ENCODE measurements at regions not wholly inside any gene's neighbourhood (a gene's known extent, or its start where the extent isn't known, plus 50 kb on each side); places are given as distances from the start of the nearest gene placed in this dataset.

- TF ChIP-seq CTCF (IDR thresholded peaks at IDR 0.05), result no peak
- TF ChIP-seq POLR2AphosphoS5 (IDR thresholded peaks at IDR 0.05), result no peak
- no peak for TF ChIP-seq POLR2A (IDR thresholded peaks at IDR 0.05)
These were observed 365.2 kb upstream of the SPRY2 start for GRCh38 chr13:80706164-80706471.
